Choroid plexus epithelial cell (primary cell): ENCODE measurements at regions not wholly inside any gene's neighbourhood (a gene's known extent, or its start where the extent isn't known, plus 50 kb on each side); places are given as distances from the start of the nearest gene placed in this dataset.
"Not testable (repeated sequence)": the region's sequence is repeated elsewhere in the genome, so short reads cannot be mapped to it uniquely, and the experiment has no call there.

Source experiments
- DNase-seq: peaks from one replicate; pipeline ENCODE4 v3.0.0-alpha.2; 2010; ENCODE audit warnings: low read depth
- H3K4me3 ChIP-seq: 2 replicates; pipeline ENCODE4 v1.5.1; 2011; ENCODE audit warnings: low read depth, mild to moderate bottlenecking, control low read depth, low read length, moderate library complexity
- CTCF ChIP-seq: conservative IDR thresholded peaks from 2 replicates; pipeline ENCODE4 v1.5.1; 2011; ENCODE audit warnings: low read depth, mild to moderate bottlenecking, control low read depth, inconsistent platforms, low read length, moderate library complexity

GRCh38 chr4:31748382-31748781, 1028.2 kb downstream of the PCDH7 start:
- no peak for TF ChIP-seq CTCF

GRCh38 chr4:31750581-31750980, 1030.4 kb downstream of the PCDH7 start:
- DNase-seq, H3K4me3 ChIP-seq: not testable (repeated sequence)

More at GRCh38 chr4:31748382-31748781, 1028.2 kb downstream of the PCDH7 start:
- no peak for DNase-seq
- no peak overlapping the region for H3K4me3 ChIP-seq

- no peak for DNase-seq
- no peak overlapping the region for H3K4me3 ChIP-seq
- no peak for TF ChIP-seq CTCF
These were observed 1035.6 kb downstream of the PCDH7 start for GRCh38 chr4:31755751-31756150.

- TF ChIP-seq CTCF, result no peak
- DNase-seq, result no peak
- no peak overlapping the region for H3K4me3 ChIP-seq
These were observed 1048.6 kb downstream of the PCDH7 start for GRCh38 chr4:31768756-31769155.

- no peak overlapping the region for H3K4me3 ChIP-seq
- no peak for DNase-seq
- no peak for TF ChIP-seq CTCF
These were observed 1063.1 kb downstream of the PCDH7 start for GRCh38 chr4:31783311-31783710.

- TF ChIP-seq CTCF, result no peak
- DNase-seq, result no peak
- no peak overlapping the region for H3K4me3 ChIP-seq
These were observed 1064.4 kb downstream of the PCDH7 start for GRCh38 chr4:31784558-31784957.

- DNase-seq, result no peak
- no peak for TF ChIP-seq CTCF
- H3K4me3 ChIP-seq, result no peak overlapping the region
These were observed 1067.5 kb downstream of the PCDH7 start for GRCh38 chr4:31787701-31788100.

- TF ChIP-seq CTCF, result no peak
- H3K4me3 ChIP-seq, result no peak overlapping the region
- no peak for DNase-seq
These were observed 1068.5 kb downstream of the PCDH7 start for GRCh38 chr4:31788676-31789075.
